Fibroblast of gingiva (primary cell): ENCODE measurements at regions not wholly inside any gene's neighbourhood (a gene's known extent, or its start where the extent isn't known, plus 50 kb on each side); places are given as distances from the start of the nearest gene placed in this dataset.
A peak's percentile ranks its signal among the peaks of the same experiment; 100 is the strongest.

Source experiments
- DNase-seq: peaks from one replicate; pipeline ENCODE4 v3.0.0-alpha.2; 2011; ENCODE audit warnings: low read depth

DNA sequence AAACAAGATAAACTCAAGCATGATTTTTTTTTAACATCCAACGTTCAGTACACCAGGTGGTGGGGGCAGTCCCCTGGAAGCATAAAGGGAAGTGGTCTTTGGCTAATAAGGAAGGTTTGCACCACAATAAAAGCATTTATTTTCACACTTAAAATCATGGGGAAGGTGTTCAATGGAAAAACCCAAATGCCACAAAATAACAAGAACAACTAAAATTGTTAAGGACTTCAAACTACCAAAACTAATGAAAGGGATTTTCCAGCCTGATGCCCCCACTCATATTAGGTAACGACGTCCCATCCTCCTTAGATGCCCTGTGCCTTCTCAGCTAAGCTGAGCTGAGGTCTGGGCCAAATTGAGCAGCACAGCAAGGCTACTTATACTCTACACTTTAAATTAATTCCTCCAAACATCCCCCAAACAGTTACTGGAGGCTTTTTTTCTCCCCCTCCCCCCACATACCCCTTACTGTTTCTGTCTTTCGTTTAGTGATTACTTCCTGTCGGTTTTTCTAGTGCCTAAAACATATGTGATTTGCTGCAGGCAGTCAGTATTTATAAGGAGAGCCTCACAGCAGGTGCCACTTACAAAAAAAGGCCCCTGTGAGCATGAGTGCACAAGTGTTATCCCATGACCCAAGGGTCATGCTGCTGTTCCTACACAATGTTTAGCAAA lies 259.7 kb upstream of the ZNF608 start:
- DNase-seq = no peak

GRCh38 chr5:125010356-125010755 lies 263.9 kb upstream of the ZNF608 start:
- DNase-seq = no peak

- no peak for DNase-seq
Observed at GRCh38 chr5:125011014-125011413, 264.6 kb upstream of the ZNF608 start.

DNA sequence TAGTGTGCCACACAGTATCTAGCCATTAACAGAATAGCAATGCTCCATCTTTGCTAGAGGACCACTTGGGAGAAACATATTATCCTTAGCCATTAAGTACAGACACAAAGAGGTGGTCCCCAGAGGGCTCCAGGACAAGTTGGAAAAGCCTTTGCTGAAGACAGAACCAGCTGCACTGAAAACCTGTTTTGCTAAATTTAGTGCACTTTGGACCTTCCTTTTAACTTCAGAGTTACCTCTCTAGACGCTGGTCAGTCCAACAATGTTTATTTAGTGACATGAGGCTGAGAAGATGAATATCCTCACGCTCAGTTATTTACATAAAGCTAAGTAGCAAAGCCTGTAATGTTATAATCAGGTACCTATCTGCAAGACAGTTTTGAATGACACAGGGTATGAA lies 265.0 kb upstream of the ZNF608 start:
- DNase-seq = no peak

DNA sequence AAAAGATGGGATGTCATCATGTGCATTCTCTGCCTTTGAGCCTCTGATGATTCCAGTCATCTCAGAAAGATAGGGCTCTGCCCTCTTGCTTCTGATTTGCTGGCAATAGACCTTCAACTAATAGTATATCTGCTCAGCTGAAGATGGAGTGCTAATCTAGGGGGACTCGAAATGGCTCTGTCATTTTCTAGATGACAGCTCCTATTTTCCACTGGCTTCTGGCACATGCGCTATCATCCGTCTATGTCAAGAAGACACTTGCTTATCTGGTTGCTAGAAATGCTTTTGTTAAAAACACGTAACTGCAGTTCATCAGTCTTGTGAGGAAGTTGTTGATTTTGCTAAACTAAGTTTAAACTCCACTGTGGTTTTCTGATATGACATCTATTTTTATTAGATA lies 265.5 kb upstream of the ZNF608 start:
- no peak for DNase-seq

DNA sequence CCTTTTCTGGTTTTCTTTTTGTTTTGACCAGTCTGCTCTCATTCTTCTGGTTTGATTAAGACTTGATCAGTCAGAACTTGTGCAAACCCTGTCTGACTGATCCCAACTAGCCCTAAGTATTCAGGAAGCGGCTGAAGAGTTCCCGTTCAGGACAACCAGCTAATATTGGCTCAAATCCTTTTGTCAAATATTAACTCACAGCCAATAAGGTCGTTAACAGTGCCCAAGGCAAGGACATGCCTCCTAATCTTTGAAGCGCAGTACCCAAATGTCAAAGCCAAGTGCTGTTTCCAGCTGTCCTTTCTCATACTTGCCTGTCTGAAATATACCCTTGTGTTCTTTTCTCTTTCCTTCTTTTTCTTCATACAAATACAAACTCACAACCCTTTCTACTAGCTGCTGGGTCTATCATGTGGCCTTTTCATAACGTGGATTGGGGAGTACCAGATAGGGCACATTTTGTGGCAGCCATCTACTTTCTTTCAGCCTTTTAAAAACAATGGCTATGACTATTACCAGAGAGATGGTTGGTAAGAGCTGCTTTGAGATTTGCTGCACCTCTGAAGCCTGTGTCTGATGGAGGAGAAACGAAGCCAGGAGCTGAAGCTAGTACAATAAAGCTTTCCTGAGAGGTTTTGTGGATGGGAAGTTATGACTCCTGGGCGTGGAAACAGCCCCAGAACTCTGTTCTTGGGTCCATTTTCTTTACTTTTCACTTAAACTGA lies 266.4 kb upstream of the ZNF608 start:
- DNase-seq = no peak

DNA sequence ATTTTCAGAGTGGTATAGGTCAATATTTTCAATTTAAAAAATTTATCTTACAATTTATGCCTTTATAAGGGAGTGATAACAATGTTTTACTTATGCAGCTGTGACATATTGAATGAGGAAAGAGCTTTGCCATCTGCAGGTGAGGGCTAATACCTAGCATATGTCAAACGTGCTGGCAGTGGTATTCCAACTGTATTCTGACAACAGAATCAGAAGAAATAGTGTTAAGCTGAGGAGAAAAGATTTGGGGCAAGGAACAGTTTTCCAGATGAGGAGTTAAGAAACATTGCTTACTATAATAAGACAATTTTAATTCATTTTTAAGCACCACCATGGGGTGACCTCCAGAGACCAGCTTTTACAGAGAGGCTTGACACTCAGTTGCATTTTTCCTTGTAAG lies 267.8 kb upstream of the ZNF608 start:
- no peak for DNase-seq

DNA sequence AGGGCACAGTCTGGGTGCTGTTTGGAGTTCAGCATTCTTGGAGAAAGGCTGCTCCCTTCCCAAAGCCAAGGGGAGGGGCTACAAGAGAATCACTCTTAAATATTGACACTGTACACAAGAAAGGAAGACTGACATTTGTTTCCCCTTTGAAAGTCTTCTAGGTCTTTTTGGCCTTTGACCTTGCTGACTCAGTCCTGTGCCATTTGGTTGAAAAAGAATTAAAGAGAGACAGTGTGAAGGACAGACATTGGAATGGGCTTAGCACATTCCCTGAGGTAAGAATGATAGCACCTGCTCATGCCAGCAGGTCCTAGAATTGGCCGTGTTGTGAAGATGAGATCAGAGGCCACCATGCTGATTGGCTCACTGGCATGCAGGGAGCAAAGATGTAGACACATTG lies 271.4 kb upstream of the ZNF608 start:
- DNase-seq = no peak

- no peak for DNase-seq
Observed at GRCh38 chr5:125023673-125024072, 277.2 kb upstream of the ZNF608 start.

GRCh38 chr5:125026867-125027731 lies 280.7 kb upstream of the ZNF608 start:
- DNase-seq = no peak

- peak; percentile 35 for DNase-seq
Observed at GRCh38 chr5:125032286-125032685, 285.8 kb upstream of the ZNF608 start.

- DNase-seq = no peak
Observed at GRCh38 chr5:125033602-125034001, 287.2 kb upstream of the ZNF608 start.

DNA sequence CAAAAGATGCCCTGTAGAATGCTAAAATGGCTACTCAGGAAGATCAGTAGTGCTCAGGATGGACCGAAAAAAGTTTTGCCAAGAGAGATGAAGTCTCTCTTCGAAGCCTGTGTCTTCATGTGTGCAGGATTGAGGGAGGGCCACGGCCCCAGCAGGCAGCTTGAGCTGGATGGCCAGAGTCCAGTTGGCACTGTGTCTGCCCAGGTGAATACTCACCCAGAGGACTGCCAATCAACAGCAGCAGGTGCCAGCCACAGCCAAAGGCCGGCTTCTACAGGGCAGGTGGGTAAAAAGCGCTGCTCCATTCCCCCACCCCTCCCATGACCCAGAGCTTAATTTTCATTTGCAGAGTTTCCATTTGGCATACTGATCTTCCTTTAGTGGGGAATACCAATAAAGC lies 287.9 kb upstream of the ZNF608 start:
- no peak for DNase-seq

DNA sequence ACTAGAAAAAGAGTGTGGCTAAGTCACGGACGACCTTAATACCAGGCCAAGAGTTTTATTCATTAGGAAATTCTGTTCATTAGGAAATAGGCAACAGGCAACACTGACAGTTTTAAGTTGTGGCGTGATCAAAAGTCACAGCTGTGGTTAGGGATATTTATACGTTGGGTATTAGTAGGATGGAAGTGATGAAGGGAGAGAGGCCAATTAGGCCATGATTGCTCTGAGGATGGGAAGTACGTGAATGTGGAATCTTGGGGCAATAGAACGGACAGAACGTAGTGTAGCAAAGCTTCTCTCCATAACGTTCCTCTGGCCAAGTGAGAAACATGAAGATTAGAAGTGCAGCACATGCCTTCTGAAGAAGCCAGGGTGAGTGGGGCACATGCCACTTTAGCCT lies 290.1 kb upstream of the ZNF608 start:
- no peak for DNase-seq

DNA sequence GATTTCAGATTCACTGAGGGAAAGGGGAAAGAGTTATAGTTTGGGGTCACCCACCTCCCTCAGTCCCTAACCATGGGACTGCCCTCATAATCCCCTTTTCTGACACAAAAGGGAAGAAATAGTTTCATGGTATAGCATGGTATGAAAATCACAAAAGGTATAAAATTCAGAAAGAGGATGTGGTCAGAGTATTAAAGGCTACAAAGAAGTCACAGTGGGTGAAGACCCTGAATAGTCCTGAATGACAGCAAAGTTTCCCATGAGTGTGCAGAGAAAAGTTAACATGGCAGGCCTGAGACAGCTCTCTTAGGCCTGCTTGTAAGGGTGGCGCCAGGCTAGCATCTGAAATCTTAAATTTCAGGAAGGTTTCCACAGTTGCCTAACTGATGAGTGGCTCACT lies 290.6 kb upstream of the ZNF608 start:
- DNase-seq = no peak

DNA sequence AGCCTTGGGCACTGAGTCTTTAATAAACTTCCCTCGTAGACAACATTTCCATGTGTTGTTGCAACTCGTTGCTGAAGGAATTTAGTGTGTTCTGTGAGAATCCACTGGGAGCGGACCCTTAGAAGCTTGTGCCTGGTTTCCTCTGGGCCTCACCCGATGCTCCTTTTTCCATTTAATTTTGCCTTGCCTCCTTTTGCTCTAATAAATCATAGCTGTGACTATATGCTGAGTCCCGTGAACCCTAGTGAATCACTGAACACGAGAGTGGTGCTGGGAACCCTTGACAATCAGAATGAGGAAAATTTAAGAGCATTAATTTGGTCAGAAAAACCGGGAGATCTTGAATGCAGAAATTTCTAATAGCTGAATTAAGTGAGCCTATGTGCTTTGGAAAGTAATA lies 291.1 kb upstream of the ZNF608 start:
- no peak for DNase-seq

GRCh38 chr5:125038477-125038876 lies 292.0 kb upstream of the ZNF608 start:
- DNase-seq = no peak

DNA sequence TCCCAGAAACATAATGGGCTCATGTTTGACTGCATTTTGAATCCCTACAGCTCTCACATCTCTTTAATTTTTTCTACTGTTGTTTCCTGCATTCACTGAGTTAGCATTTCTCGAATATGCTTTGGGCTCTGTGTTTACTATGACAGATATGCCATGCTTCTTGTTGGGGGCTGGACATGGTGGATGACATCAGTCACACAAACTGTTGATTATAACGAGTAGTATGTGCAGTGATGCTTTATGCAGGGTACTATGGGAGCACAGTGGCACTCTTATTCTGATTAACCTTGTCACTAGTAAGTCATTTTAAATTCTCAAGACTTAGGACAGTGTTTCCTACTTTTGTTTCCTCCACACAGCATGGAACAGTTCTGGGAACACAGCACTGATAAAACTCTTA lies 295.4 kb upstream of the ZNF608 start:
- DNase-seq = no peak

DNA sequence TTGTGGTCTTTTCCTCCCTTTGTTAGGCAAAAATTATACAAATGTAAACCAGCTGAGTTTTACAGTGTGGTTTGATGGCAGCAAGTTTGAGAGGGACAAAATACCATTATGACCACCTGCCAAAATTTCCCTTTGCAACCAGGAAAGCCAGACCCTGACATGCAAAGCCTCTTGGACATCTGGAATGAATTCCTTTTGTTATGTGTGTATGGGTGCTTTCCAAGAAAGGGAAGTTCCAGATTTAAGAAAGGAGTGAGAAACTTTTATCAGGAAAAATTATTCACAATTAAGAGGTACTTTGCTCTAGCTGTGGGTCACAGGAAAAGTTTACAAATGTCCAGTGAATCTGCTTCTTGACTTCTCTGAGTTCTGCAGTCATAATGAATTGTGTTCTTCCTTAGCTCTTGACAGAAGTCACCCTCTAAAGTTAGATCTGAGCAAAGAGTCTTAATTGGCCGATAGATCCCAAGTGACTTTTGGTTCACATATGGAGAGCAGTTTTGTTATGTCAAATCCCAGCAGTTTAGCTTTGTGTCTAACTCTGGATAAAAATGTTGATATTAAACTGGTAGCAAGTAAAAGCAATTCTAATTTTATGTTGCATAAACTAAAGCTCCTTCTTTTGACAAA lies 295.9 kb upstream of the ZNF608 start:
- DNase-seq = peak; percentile 53

- peak; percentile 63 for DNase-seq
Observed at GRCh38 chr5:125043781-125044391, 297.4 kb upstream of the ZNF608 start.

DNA sequence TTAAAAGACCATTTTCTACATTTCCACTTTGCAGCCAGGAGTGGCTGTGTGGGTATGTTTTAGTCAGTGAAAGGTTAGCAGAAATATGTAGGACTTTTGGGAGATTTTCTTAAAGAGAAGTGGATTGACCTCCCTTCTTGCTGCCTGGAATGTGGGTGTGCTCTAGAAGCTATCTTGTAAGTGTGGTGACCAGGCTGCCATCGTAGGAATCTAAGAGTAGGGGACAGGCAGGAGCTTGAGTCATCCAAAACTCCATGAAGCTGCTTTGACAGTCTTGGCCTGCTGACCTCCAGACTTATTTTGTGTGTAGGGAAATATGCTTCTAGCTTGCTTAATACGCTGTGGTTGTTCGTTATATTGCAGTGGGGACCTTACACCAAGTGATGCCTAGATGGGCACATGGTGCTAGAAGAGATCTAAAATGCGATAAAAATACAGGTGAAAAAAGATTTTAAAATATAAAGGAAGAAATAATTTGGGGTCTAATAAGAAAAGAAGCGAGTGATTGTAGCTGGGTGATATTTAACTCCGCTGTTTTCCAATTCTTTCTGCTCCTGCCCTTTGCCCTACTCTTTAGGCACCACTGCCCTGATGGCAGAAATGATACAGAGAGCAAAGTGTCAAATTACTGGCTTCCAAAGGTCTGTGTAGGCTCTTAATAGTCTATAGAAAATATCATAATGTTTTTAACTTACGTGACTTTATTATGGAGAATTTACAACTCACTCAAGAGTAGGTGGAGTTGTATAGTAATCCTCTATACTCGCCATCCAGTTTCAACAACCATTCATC lies 298.2 kb upstream of the ZNF608 start:
- DNase-seq = no peak
